ENCODE measurements at regions not wholly inside any gene's neighbourhood (a gene's known extent, or its start where the extent isn't known, plus 50 kb on each side); places are given as distances from the start of the nearest gene placed in this dataset.

DNA sequence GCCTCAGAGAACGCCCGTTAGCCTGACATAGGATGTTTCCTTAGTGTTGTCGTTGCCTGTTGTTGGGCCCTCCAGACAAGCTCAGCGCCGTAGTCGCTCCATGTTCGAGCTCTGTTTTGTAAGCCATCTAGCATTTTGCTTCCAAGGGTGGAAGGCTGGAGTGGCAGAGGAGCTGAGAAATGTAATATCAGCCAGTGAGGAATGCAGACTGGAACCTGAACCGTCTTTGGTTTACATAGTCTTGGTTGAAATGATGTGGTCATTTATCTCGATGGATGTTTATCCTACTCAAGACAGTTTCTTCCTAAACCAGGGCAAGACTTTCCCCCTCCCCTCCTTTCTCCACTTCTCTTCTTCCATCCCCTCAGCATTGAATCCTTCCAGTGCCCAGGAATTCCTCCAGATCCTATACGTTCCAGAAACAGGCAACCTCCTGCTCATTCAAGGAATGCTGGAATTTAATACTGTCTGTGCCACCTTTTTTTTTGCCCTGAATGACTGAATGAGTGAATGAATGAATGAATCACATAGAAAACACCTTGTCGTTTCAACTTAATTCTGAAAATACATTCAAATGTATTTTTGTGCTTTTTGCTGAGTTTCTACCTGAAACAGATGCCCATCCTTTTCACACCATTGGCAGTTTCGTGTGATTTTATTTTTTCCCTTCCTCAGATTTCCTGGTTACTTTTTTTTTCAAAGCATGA, 109.5 kb upstream of the MBNL2 start (continued):
- no peak for TF ChIP-seq CTCF (IDR thresholded peaks at IDR 0.05)
- no peak for TF ChIP-seq FOXS1 (CRISPR knock-in tag; IDR thresholded peaks at IDR 0.05)
- TF ChIP-seq KDM1A (IDR thresholded peaks at IDR 0.05; ENCODE audit: low read depth) = no peak
- no peak for TF ChIP-seq HES2 (IDR thresholded peaks at IDR 0.05)

GRCh38 chr13:97113231-97114001, 108.7 kb upstream of the MBNL2 start:
- Histone ChIP-seq H3K4me1 (peaks cover 66% of the 10 kb centered on the region), H3K27ac (peak overlapping the region in 1 of 2 experiments; percentile 24; a peak in 2 of 6 replicates), H3K4me3 (no peak overlapping the region), H3K4me2 (no peak overlapping the region), H3K9me3 (no peaks in the 10 kb centered on the region)
- CTCF ChIA-PET = interaction anchor here (1.1 to 12.6 kb wide), 3 partner anchors 14 to 236 kb away, joined by 3 to 171 read pairs (median 5); no protein-coding TSS in a partner anchor
- no peak for DNase-seq (ENCODE audit: low read depth in 1 of 2, low spot score in 1 of 2)
- no peak for FAIRE-seq
- ATAC-seq = no peak
- POLR2A ChIA-PET = no interaction called here
- 83% methylated on average over 7 of the region's 7 CpGs for WGBS (ENCODE audit: missing lambda C conversion rate)
- TF ChIP-seq MAFK (IDR thresholded peaks at IDR 0.05; ENCODE audit: partially characterized antibody) (no peak), RNF2 (IDR thresholded peaks at IDR 0.05; ENCODE audit: borderline replicate concordance, low read depth) (no peak), PHF8 (IDR thresholded peaks at IDR 0.05; ENCODE audit: borderline replicate concordance, low read depth) (no peak), POLR2A (IDR thresholded peaks at IDR 0.05; ENCODE audit: low read length) (no peak)
- TF ChIP-seq, protein P1, sequence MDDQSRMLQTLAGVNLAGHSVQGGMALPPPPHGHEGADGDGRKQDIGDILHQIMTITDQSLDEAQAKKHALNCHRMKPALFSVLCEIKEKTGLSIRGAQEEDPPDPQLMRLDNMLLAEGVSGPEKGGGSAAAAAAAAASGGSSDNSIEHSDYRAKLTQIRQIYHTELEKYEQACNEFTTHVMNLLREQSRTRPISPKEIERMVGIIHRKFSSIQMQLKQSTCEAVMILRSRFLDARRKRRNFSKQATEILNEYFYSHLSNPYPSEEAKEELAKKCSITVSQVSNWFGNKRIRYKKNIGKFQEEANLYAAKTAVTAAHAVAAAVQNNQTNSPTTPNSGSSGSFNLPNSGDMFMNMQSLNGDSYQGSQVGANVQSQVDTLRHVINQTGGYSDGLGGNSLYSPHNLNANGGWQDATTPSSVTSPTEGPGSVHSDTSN (IDR thresholded peaks at IDR 0.05) = no peak

DNA sequence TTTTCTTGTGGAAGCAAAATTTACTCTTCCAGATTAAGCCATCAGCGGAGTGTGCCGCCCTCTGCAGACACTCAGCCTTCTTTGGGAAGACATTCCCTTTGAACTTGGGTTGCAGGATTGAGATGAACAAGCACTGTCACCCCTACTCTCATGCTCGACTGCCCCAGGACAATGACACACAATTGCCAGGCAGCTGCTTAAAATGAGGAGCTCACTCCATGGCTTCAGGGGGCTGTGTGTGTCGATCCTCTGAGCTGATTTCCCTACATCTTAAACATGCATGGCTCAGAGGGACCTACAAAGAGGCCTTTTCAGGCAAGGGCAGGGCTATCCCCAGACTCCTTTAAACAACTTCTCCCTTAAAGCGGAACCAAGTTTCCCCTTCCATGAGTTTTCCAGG, 107.5 kb upstream of the MBNL2 start:
- no peak for DNase-seq (ENCODE audit: low read depth in 1 of 2, low spot score in 1 of 2)
- WGBS (ENCODE audit: missing lambda C conversion rate) = 84% methylated on average over 5 of the region's 5 CpGs

More for the DNA sequence above, 107.5 kb upstream of the MBNL2 start:
- H3K9me3 ChIP-seq = no peaks in the 10 kb centered on the region
- TF ChIP-seq RNF2 (IDR thresholded peaks at IDR 0.05; ENCODE audit: borderline replicate concordance, low read depth) = no peak
- TF ChIP-seq TP53 (CRISPR knock-in tag; IDR thresholded peaks at IDR 0.05) = no peak
- TF ChIP-seq, protein P2, sequence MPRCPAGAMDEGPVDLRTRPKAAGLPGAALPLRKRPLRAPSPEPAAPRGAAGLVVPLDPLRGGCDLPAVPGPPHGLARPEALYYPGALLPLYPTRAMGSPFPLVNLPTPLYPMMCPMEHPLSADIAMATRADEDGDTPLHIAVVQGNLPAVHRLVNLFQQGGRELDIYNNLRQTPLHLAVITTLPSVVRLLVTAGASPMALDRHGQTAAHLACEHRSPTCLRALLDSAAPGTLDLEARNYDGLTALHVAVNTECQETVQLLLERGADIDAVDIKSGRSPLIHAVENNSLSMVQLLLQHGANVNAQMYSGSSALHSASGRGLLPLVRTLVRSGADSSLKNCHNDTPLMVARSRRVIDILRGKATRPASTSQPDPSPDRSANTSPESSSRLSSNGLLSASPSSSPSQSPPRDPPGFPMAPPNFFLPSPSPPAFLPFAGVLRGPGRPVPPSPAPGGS (IDR thresholded peaks at IDR 0.05) = no peak
- no peak for TF ChIP-seq NR3C1 (IDR thresholded peaks at IDR 0.05)
- TF ChIP-seq HOXA7 (CRISPR knock-in tag; IDR thresholded peaks at IDR 0.05) = no peak
- TF ChIP-seq USF2 (IDR thresholded peaks at IDR 0.05) = no peak
- no peak for TF ChIP-seq CEBPB (IDR thresholded peaks at IDR 0.05)
- POLR2A ChIA-PET = no interaction called here
- peak overlapping the region in 1 of 2 experiments; percentile 17; a peak in 2 of 6 replicates for H3K27ac ChIP-seq
- CTCF ChIA-PET = interaction anchor here (12.6 kb wide), 1 partner anchor 96 kb away, joined by 171 read pairs; no protein-coding TSS in a partner anchor
- H3K4me2 ChIP-seq = no peak overlapping the region
- FAIRE-seq (no peak), ATAC-seq (no peak)
- H3K4me3 ChIP-seq = no peak overlapping the region
- peaks cover 55% of the 10 kb centered on the region for H3K4me1 ChIP-seq

Data from A549 (cell line).